Right atrium auricular region (tissue), 2 donors: ENCODE measurements at regions not wholly inside any gene's neighbourhood (a gene's known extent, or its start where the extent isn't known, plus 50 kb on each side); places are given as distances from the start of the nearest gene placed in this dataset.
"Not testable (repeated sequence)": the region's sequence is repeated elsewhere in the genome, so short reads cannot be mapped to it uniquely, and the experiment has no call there.

Experiments
- DNase-seq: peaks from one replicate; pipeline ENCODE4 v3.0.0-alpha.2; 2019; ENCODE audit warnings: low spot score
- H3K27ac ChIP-seq, 2 donors: fragments of 200-600 bp; sonication (generic); 1 replicate in 1 of 2; 2 replicates in 1 of 2; pipeline ENCODE4 v1.5.1; 2016 to 2019
- H3K27me3 ChIP-seq, 2 donors: fragments of 200-600 bp; sonication (generic); one replicate each; pipeline versions ENCODE4 v1.5.1 to v1.6.0; 2017 to 2019
- H3K36me3 ChIP-seq: fragments of 200-600 bp; sonication (generic); one replicate; pipeline ENCODE4 v1.5.1; 2016
- H3K4me1 ChIP-seq, 2 donors: fragments of 200-600 bp; sonication (generic); one replicate each; pipeline versions ENCODE4 v1.5.1 to v1.6.0; 2017 to 2019
- H3K4me3 ChIP-seq, 2 donors: fragments of 200-600 bp; sonication (generic); 1 replicate in 1 of 2; 2 replicates in 1 of 2; pipeline ENCODE4 v1.5.1; 2017 to 2019; ENCODE audit warnings: mild to moderate bottlenecking in 1 of 2, moderate library complexity in 1 of 2
- H3K9me3 ChIP-seq, 2 donors: fragments of 200-600 bp; sonication (generic); one replicate each; pipeline ENCODE4 v1.5.1; 2019
- CTCF ChIP-seq, 2 donors: fragments of 200-600 bp; sonication (generic); IDR thresholded peaks; one replicate each; pipeline ENCODE4 v1.5.1; 2019; ENCODE audit warnings: antibody characterized with exemption in 2 of 2

- Histone ChIP-seq H3K36me3 (no peaks in the 10 kb centered on the region), H3K4me3 (no peak overlapping the region), H3K9me3 (no peaks in the 10 kb centered on the region), H3K27ac (no peak overlapping the region), H3K27me3 (no peaks in the 10 kb centered on the region), H3K4me1 (no peaks in the 10 kb centered on the region)
- DNase-seq = no peak
- no peak for TF ChIP-seq CTCF (IDR thresholded peaks at IDR 0.05)
Observed at GRCh38 chr13:50627111-50627510, 216.4 kb downstream of the DLEU7 start.

- DNase-seq, H3K27me3 ChIP-seq, H3K27ac ChIP-seq, H3K36me3 ChIP-seq, H3K4me3 ChIP-seq, H3K9me3 ChIP-seq, H3K4me1 ChIP-seq: not testable (repeated sequence)
Observed at GRCh38 chr13:50628512-50628911, 215.0 kb downstream of the DLEU7 start.

GRCh38 chr13:50629497-50629896, 214.0 kb downstream of the DLEU7 start:
- no peaks in the 10 kb centered on the region for H3K9me3 ChIP-seq
- DNase-seq = no peak
- TF ChIP-seq CTCF (IDR thresholded peaks at IDR 0.05) = no peak
- H3K27ac ChIP-seq = no peak overlapping the region
- no peak overlapping the region for H3K4me3 ChIP-seq
- H3K4me1 ChIP-seq = no peaks in the 10 kb centered on the region
- no peaks in the 10 kb centered on the region for H3K27me3 ChIP-seq
- no peaks in the 10 kb centered on the region for H3K36me3 ChIP-seq

GRCh38 chr13:50629966-50630365, 213.5 kb downstream of the DLEU7 start:
- Histone ChIP-seq H3K4me1 (no peaks in the 10 kb centered on the region), H3K4me3 (no peak overlapping the region), H3K27ac (no peak overlapping the region), H3K36me3 (no peaks in the 10 kb centered on the region), H3K9me3 (no peaks in the 10 kb centered on the region), H3K27me3 (no peaks in the 10 kb centered on the region)
- DNase-seq = no peak
- no peak for TF ChIP-seq CTCF (IDR thresholded peaks at IDR 0.05)

- no peaks in the 10 kb centered on the region for H3K9me3 ChIP-seq
- H3K27ac ChIP-seq = no peak overlapping the region
- no peaks in the 10 kb centered on the region for H3K4me1 ChIP-seq
- no peak overlapping the region for H3K4me3 ChIP-seq
- no peaks in the 10 kb centered on the region for H3K27me3 ChIP-seq
- H3K36me3 ChIP-seq = no peaks in the 10 kb centered on the region
- no peak for TF ChIP-seq CTCF (IDR thresholded peaks at IDR 0.05)
- no peak for DNase-seq
Observed at GRCh38 chr13:50631041-50631440, 212.5 kb downstream of the DLEU7 start.

- no peak for TF ChIP-seq CTCF (IDR thresholded peaks at IDR 0.05)
- Histone ChIP-seq H3K27ac (no peak overlapping the region), H3K36me3 (no peaks in the 10 kb centered on the region), H3K4me1 (no peaks in the 10 kb centered on the region), H3K9me3 (no peaks in the 10 kb centered on the region), H3K4me3 (no peak overlapping the region), H3K27me3 (no peaks in the 10 kb centered on the region)
- no peak for DNase-seq
Observed at GRCh38 chr13:50634339-50634738, 209.2 kb downstream of the DLEU7 start.
